ENCODE measurements at regions not wholly inside any gene's neighbourhood (a gene's known extent, or its start where the extent isn't known, plus 50 kb on each side); places are given as distances from the start of the nearest gene placed in this dataset.

- no peak for TF ChIP-seq CTCF (conservative IDR thresholded peaks at IDR 0.05; ENCODE audit: low read depth)
- ChIA-PET POLR2A (ENCODE audit: low non-redundant PET) (no interaction called here), CTCF (no interaction called here)
- DNase-seq (ENCODE audit: low spot score), result no peak
- no peak overlapping the region for H3K27ac ChIP-seq
Measured at GRCh38 chr1:8115031-8115768, 89.1 kb upstream of the ERRFI1 start.

- ChIA-PET CTCF (no interaction called here), POLR2A (ENCODE audit: low non-redundant PET) (no interaction called here)
- no peak for DNase-seq (ENCODE audit: low spot score)
- no peak overlapping the region for H3K27ac ChIP-seq
- TF ChIP-seq CTCF (conservative IDR thresholded peaks at IDR 0.05; ENCODE audit: low read depth), result no peak
Measured at GRCh38 chr1:8113262-8114220, 87.4 kb upstream of the ERRFI1 start.

GRCh38 chr1:8112611-8113261 is 86.6 kb upstream of the ERRFI1 start:
- CTCF ChIA-PET, result no interaction called here
- no peak overlapping the region for H3K27ac ChIP-seq

GRCh38 chr1:8111560-8111959 is 85.5 kb upstream of the ERRFI1 start:
- ChIA-PET POLR2A (ENCODE audit: low non-redundant PET) (no interaction called here), CTCF (no interaction called here)
- TF ChIP-seq CTCF (conservative IDR thresholded peaks at IDR 0.05; ENCODE audit: low read depth), result no peak
- no peak overlapping the region for H3K27ac ChIP-seq
- DNase-seq (ENCODE audit: low spot score), result no peak

More at GRCh38 chr1:8112611-8113261, 86.6 kb upstream of the ERRFI1 start:
- POLR2A ChIA-PET (ENCODE audit: low non-redundant PET), result no interaction called here
- TF ChIP-seq CTCF (conservative IDR thresholded peaks at IDR 0.05; ENCODE audit: low read depth), result no peak
- no peak for DNase-seq (ENCODE audit: low spot score)

GRCh38 chr1:8109216-8109615 is 83.1 kb upstream of the ERRFI1 start:
- DNase-seq (ENCODE audit: low spot score), result no peak
- POLR2A ChIA-PET (ENCODE audit: low non-redundant PET), result interaction anchor here (0.5 kb wide), 1 partner anchor 43 kb away, joined by 3 read pairs; no protein-coding TSS in a partner anchor
- CTCF ChIA-PET, result no interaction called here
- no peak for TF ChIP-seq CTCF (conservative IDR thresholded peaks at IDR 0.05; ENCODE audit: low read depth)
- no peak overlapping the region for H3K27ac ChIP-seq

GRCh38 chr1:8107897-8108296 is 81.8 kb upstream of the ERRFI1 start:
- ChIA-PET CTCF (no interaction called here), POLR2A (ENCODE audit: low non-redundant PET) (no interaction called here)
- no peak for TF ChIP-seq CTCF (conservative IDR thresholded peaks at IDR 0.05; ENCODE audit: low read depth)
- no peak for DNase-seq (ENCODE audit: low spot score)
- H3K27ac ChIP-seq, result no peak overlapping the region

All from RWPE1 (cell line).